ENCODE measurements at regions not wholly inside any gene's neighbourhood (a gene's known extent, or its start where the extent isn't known, plus 50 kb on each side); places are given as distances from the start of the nearest gene placed in this dataset.

- no peak for DNase-seq
Observed at GRCh38 chr15:70469651-70470555, 293.5 kb downstream of the UACA start.

GRCh38 chr15:70469182-70469581 lies 294.2 kb downstream of the UACA start:
- no peak for DNase-seq

GRCh38 chr15:70466895-70467529 lies 296.3 kb downstream of the UACA start:
- DNase-seq = peak; percentile 73

GRCh38 chr15:70466305-70466704 lies 297.1 kb downstream of the UACA start:
- no peak for DNase-seq

- DNase-seq = no peak
Observed at GRCh38 chr15:70465812-70466211, 297.5 kb downstream of the UACA start.

- DNase-seq = peak; percentile 21
Observed at GRCh38 chr15:70463453-70463834, 299.9 kb downstream of the UACA start.

- no peak for DNase-seq
Observed at GRCh38 chr15:70461992-70462391, 301.4 kb downstream of the UACA start.

GRCh38 chr15:70461017-70461416 lies 302.3 kb downstream of the UACA start:
- no peak for DNase-seq

- no peak for DNase-seq
Observed at GRCh38 chr15:70459312-70459711, 304.0 kb downstream of the UACA start.

- no peak for DNase-seq
Observed at GRCh38 chr15:70453766-70454165, 309.6 kb downstream of the UACA start.

- peak; percentile 51 for DNase-seq
Observed at GRCh38 chr15:70453238-70453637, 310.1 kb downstream of the UACA start.

- no peak for DNase-seq
Observed at GRCh38 chr15:70451821-70452653, 311.3 kb downstream of the UACA start.

GRCh38 chr15:70450142-70450443 lies 313.3 kb downstream of the UACA start:
- DNase-seq = no peak

- DNase-seq = no peak
Observed at GRCh38 chr15:70449311-70450141, 313.8 kb downstream of the UACA start.

GRCh38 chr15:70447928-70448698 lies 315.2 kb downstream of the UACA start:
- DNase-seq = no peak

GRCh38 chr15:70447521-70447920 lies 315.8 kb downstream of the UACA start:
- DNase-seq = peak; percentile 55

- DNase-seq = no peak
Observed at GRCh38 chr15:70447081-70447480, 316.3 kb downstream of the UACA start.

GRCh38 chr15:70443486-70444273 lies 319.7 kb downstream of the UACA start:
- DNase-seq = no peak

- peak; percentile 45 for DNase-seq
Observed at GRCh38 chr15:70442616-70443321, 320.6 kb downstream of the UACA start.

GRCh38 chr15:70442211-70442610 lies 321.1 kb downstream of the UACA start:
- DNase-seq = no peak
